ENCODE measurements at regions not wholly inside any gene's neighbourhood (a gene's known extent, or its start where the extent isn't known, plus 50 kb on each side); places are given as distances from the start of the nearest gene placed in this dataset.
"Not testable (repeated sequence)": the region's sequence is repeated elsewhere in the genome, so short reads cannot be mapped to it uniquely, and the experiment has no call there.

GRCh38 chr2:107747964-107748583 lies 78.6 kb upstream of the RGPD4 start:
- no peak for DNase-seq (ENCODE audit: low read depth, low spot score)

- no peak for DNase-seq (ENCODE audit: low read depth, low spot score)
These were observed 74.8 kb upstream of the RGPD4 start for GRCh38 chr2:107751936-107752335.

GRCh38 chr2:107753806-107754205 lies 72.9 kb upstream of the RGPD4 start:
- DNase-seq (ENCODE audit: low read depth, low spot score): not testable (repeated sequence)

- DNase-seq (ENCODE audit: low read depth, low spot score): no peak
These were observed 69.5 kb upstream of the RGPD4 start for GRCh38 chr2:107757223-107757622.

- no peak for DNase-seq (ENCODE audit: low read depth, low spot score)
These were observed 65.9 kb upstream of the RGPD4 start for GRCh38 chr2:107760620-107761364.

- DNase-seq (ENCODE audit: low read depth, low spot score): no peak
These were observed 54.3 kb upstream of the RGPD4 start for GRCh38 chr2:107772353-107772752.

GRCh38 chr2:107775211-107775610 lies 51.5 kb upstream of the RGPD4 start:
- DNase-seq (ENCODE audit: low read depth, low spot score): no peak

GRCh38 chr2:107775791-107776190 lies 50.9 kb upstream of the RGPD4 start:
- DNase-seq (ENCODE audit: low read depth, low spot score): no peak

- DNase-seq (ENCODE audit: low read depth, low spot score): no peak
These were observed 50.3 kb upstream of the RGPD4 start for GRCh38 chr2:107776362-107776761.
